IMR-90 (cell line): ENCODE measurements at regions not wholly inside any gene's neighbourhood (a gene's known extent, or its start where the extent isn't known, plus 50 kb on each side); places are given as distances from the start of the nearest gene placed in this dataset. TPM values are rescaled to one million over a fixed set of nuclear protein-coding genes. Genes with fewer than 3 reads are reported as not detected.

Source experiments
- microRNA-seq, 2 experiments: library from miRNA; stranded (forward) in 1 of 2; unstranded in 1 of 2; fragments of 10-50 nt in 1 of 2; fragments of <30 nt in 1 of 2; gene quantifications in 1 of 2; microRNA quantifications in 1 of 2; one replicate each; pipeline versions ENCODE3 to v1.1.0; 2013 to 2020; ENCODE audit not compliant: insufficient read depth in 1 of 2, insufficient read length in 1 of 2, unreplicated experiment in 1 of 2
- small RNA-seq, 5 experiments: library from RNA; depleted of rRNA; stranded (forward); fragments of <200 nt; gene quantifications; one replicate each; pipeline ENCODE3, GENCODE V24; 2012

Small RNA genes lying in the stretch of these regions (microRNA-seq; reads per million reads assigned to microRNA genes)
- not detected for gene RF00019 (ENCODE audit: insufficient read depth, insufficient read length)
- not detected for gene RF01992 (ENCODE audit: insufficient read depth, insufficient read length)
- gene RNA5SP106 (ENCODE audit: insufficient read depth, insufficient read length): not detected
- gene RNU6-692P (ENCODE audit: insufficient read depth, insufficient read length): not detected
- gene RNU6-715P (ENCODE audit: insufficient read depth, insufficient read length): not detected
- gene RNU7-2P (ENCODE audit: insufficient read depth, insufficient read length): not detected

Small RNA genes lying in the stretch of these regions (small RNA-seq; reads per million reads assigned to genes)
- gene RF00019 (0 reads per million in 5 experiments), gene RF01992 (0 reads per million in 5 experiments), gene RNA5SP106 (0 reads per million in 5 experiments), gene RNU6-692P (0 reads per million in 5 experiments), gene RNU6-715P (0 reads per million in 5 experiments), gene RNU7-2P (0.11 to 18.1 (median 0.16) reads per million in 5 experiments)
